Activated CD4-positive, alpha-beta T cell treated with anti-CD3 and anti-CD28 coated beads for 48 hours (primary cell): ENCODE measurements at regions not wholly inside any gene's neighbourhood (a gene's known extent, or its start where the extent isn't known, plus 50 kb on each side); places are given as distances from the start of the nearest gene placed in this dataset.

ENCODE experiments used
- DNase-seq: peaks from one replicate; pipeline ENCODE4 v3.0.0-alpha.2; 2020

GRCh38 chr2:212945526-212945925 lies 205.9 kb downstream of the IKZF2 start:
- DNase-seq, result no peak

GRCh38 chr2:212943351-212943750 lies 208.1 kb downstream of the IKZF2 start:
- DNase-seq, result no peak

GRCh38 chr2:212941361-212941760 lies 210.1 kb downstream of the IKZF2 start:
- DNase-seq, result no peak

GRCh38 chr2:212940816-212941215 lies 210.6 kb downstream of the IKZF2 start:
- DNase-seq, result no peak

- no peak for DNase-seq
Measured at GRCh38 chr2:212939777-212940531, 211.5 kb downstream of the IKZF2 start.

- DNase-seq, result no peak
Measured at GRCh38 chr2:212938144-212938793, 213.1 kb downstream of the IKZF2 start.

- DNase-seq, result no peak
Measured at GRCh38 chr2:212936572-212936971, 214.8 kb downstream of the IKZF2 start.

- DNase-seq, result no peak
Measured at GRCh38 chr2:212935752-212936151, 215.7 kb downstream of the IKZF2 start.

- DNase-seq, result no peak
Measured at GRCh38 chr2:212931271-212931670, 220.1 kb downstream of the IKZF2 start.

GRCh38 chr2:212930556-212931260 lies 220.7 kb downstream of the IKZF2 start:
- DNase-seq, result no peak

GRCh38 chr2:212929971-212930370 lies 221.4 kb downstream of the IKZF2 start:
- no peak for DNase-seq

- no peak for DNase-seq
Measured at GRCh38 chr2:212929116-212929515, 222.3 kb downstream of the IKZF2 start.

GRCh38 chr2:212928681-212929080 lies 222.7 kb downstream of the IKZF2 start:
- no peak for DNase-seq

GRCh38 chr2:212926940-212927339 lies 224.5 kb downstream of the IKZF2 start:
- no peak for DNase-seq

- DNase-seq, result no peak
Measured at GRCh38 chr2:212923393-212923792, 228.0 kb downstream of the IKZF2 start.

GRCh38 chr2:212922701-212923100 lies 228.7 kb downstream of the IKZF2 start:
- no peak for DNase-seq

GRCh38 chr2:212921711-212922110 lies 229.7 kb downstream of the IKZF2 start:
- DNase-seq, result no peak

GRCh38 chr2:212921061-212921460 lies 230.4 kb downstream of the IKZF2 start:
- no peak for DNase-seq

- no peak for DNase-seq
Measured at GRCh38 chr2:212919238-212919637, 232.2 kb downstream of the IKZF2 start.

- no peak for DNase-seq
Measured at GRCh38 chr2:212918336-212918735, 233.1 kb downstream of the IKZF2 start.

GRCh38 chr2:212915121-212915782 lies 236.2 kb downstream of the IKZF2 start:
- no peak for DNase-seq

GRCh38 chr2:212914392-212914791 lies 237.0 kb downstream of the IKZF2 start:
- DNase-seq, result no peak

- no peak for DNase-seq
Measured at GRCh38 chr2:212913640-212914306, 237.6 kb downstream of the IKZF2 start.
